Mammary epithelial cell (primary cell): ENCODE measurements at regions not wholly inside any gene's neighbourhood (a gene's known extent, or its start where the extent isn't known, plus 50 kb on each side); places are given as distances from the start of the nearest gene placed in this dataset.

Experiments used
- CTCF ChIP-seq, 2 donors: IDR thresholded peaks in 1 of 2; conservative IDR thresholded peaks in 1 of 2; 2 replicates each; pipeline ENCODE4 v1.5.1; 2011 to 2012; ENCODE audit warnings: inconsistent platforms in 2 of 2, low read length in 2 of 2, mild to moderate bottlenecking in 2 of 2, control low read depth in 1 of 2, low read depth in 1 of 2; ENCODE audit not compliant: insufficient read depth in 1 of 2; ENCODE audit errors: extremely low read depth in 1 of 2
- EZH2 ChIP-seq: IDR thresholded peaks from 2 replicates; pipeline ENCODE4 v1.6.1; 2012; ENCODE audit warnings: low read length, inconsistent platforms, borderline replicate concordance

- TF ChIP-seq CTCF (conservative IDR thresholded peaks at IDR 0.05 in 1 of 2, IDR thresholded peaks at IDR 0.05 in 1 of 2; ENCODE audit: extremely low read depth in 1 of 2, insufficient read depth in 1 of 2, low read depth in 1 of 2, low read length in 2 of 2) (no peak), EZH2 (no peak)
These were observed 138.2 kb upstream of the IL12A start for GRCh38 chr3:159850481-159850880.
